IPS DF 4.7 (cell line): ENCODE measurements at regions not wholly inside any gene's neighbourhood (a gene's known extent, or its start where the extent isn't known, plus 50 kb on each side); places are given as distances from the start of the nearest gene placed in this dataset.
"Not testable (repeated sequence)": the region's sequence is repeated elsewhere in the genome, so short reads cannot be mapped to it uniquely, and the experiment has no call there.

Experiments
- DNase-seq: peaks from one replicate; pipeline ENCODE4 v3.0.0-alpha.2; 2013; ENCODE audit warnings: low spot score; ENCODE audit errors: extremely low read depth

GRCh38 chr16:59905606-59906005 is 1171.5 kb upstream of the GOT2 start:
- no peak for DNase-seq

DNA sequence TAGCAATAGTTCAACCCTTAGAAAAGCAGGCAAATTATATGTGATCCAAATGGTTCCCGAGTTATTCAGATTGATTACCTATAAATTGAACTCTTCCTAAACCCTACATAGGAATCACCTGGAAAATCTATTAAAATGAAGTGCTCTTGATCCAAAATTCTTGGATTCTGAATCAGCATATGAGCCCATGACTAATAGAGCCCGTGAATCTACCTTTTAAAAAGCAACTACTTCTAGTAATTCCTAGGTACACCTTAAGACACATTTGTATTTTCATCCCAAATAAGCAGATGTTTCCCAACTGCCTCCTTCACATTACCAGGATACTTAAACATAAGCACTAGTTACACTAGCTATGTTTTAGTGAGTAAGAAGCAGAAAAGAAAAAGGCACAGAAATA is 1171.0 kb upstream of the GOT2 start:
- no peak for DNase-seq

DNA sequence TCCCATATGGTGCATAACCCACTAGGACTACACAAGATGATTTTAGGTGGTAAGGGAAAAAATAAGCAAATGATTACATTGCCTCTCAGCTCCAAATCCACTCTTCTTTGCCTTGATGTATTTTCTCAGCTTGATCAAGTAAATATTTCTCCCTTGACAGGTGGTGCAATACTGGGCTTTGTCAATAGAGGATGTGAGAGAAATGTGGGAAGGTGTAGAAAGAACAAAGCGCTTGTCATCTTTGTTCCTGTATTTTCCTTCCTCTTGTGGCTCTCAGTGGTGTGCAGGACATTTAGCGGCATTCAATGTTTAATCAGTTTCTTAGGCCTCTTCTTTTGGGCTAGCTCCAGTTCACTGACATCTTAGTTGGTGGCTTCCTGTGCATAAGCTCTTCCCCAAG is 1165.8 kb upstream of the GOT2 start:
- no peak for DNase-seq

- no peak for DNase-seq
Measured at GRCh38 chr16:59892376-59892775, 1158.3 kb upstream of the GOT2 start.

GRCh38 chr16:59887856-59888255 is 1153.7 kb upstream of the GOT2 start:
- DNase-seq: no peak

DNA sequence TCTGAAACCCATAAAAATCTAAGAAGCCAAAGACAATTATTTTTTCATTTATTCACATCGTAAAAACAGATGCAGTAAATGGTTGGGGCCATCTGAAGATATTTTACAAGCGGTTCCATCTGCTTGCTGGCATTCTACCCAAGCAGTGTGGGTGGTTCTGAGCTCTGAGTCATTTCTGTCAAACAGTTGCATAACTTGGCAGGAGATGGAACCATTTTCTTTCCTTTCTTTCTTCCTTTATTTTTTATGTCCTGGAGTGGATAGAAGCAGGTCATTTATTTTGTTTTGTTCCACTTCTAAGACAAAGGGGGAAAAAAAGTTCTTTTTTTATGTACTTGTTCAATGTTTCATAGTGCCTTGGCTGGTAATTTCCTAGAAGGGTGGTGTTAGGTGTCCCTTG is 1151.9 kb upstream of the GOT2 start:
- no peak for DNase-seq

DNA sequence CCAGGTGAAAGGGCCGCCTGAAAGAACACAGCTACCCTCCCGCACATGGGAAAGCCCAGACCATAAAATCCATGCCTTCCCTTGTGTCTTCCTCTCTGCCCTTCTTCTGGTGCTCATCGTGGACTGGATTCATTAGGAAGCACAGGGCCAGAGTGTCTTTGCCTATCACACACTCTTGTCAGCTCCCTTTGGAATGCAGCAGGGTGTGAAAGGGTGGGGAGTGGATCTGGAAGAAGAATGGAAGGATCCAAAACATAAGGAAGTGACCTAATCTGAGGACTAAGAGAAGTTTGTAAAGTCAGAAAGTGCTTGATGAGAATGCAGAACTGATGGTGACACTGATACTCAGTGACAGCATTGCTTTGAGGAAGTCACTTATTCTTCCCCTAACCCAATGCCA is 1147.3 kb upstream of the GOT2 start:
- no peak for DNase-seq

GRCh38 chr16:59880611-59881010 is 1146.5 kb upstream of the GOT2 start:
- DNase-seq: no peak

GRCh38 chr16:59878999-59879398 is 1144.9 kb upstream of the GOT2 start:
- DNase-seq: no peak

DNA sequence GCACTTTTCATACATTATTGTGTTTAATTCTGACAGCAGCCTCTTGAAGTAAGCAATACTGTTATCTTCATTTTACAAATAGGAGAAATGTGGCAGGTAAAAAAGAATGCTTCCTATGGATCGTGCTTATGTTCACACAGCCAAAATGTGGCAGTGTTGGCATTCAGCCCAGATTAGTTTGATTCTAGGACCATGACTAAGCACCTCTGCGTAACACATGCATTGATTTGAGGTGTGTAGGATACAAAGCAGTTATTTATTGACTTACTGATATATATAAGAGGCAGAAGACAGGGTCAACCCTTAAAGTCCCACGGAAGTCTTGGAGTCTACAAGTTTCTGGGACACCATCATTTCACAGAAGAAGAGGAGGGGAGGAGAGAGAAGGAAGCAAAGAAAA is 1144.4 kb upstream of the GOT2 start:
- no peak for DNase-seq

DNA sequence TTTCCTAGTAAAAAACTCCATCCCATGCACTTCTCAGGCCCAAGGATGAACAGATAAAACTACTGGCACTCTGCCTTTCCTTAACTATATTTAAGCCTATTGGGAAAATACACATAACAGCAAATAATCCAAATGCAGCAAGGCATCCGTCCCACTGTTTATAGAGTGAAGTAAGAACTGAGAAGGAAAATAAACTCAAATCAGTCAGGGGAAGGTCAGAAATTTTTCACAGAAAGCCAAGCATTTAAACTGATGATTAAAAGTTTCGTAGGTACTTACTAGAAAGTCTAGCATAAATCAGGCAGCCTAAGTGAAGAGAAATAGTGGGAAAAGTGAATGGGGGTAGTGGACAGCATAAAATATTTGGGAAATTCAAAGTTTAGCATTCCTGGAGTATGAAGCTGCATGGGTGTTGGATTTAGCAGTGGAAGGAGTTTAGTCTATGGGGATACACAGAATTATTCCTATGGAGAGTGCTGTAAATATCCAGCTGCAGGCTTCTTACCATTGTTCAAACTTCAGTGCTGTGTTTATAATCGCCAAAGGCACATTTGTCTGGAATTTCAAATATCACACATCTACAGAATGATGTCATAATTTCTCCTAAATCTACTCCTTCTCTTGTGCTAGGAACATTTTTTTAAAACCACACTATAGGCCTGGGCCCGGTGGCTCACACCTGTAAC is 1131.0 kb upstream of the GOT2 start:
- no peak for DNase-seq

- no peak for DNase-seq
Measured at GRCh38 chr16:59859676-59860402, 1125.7 kb upstream of the GOT2 start.

DNA sequence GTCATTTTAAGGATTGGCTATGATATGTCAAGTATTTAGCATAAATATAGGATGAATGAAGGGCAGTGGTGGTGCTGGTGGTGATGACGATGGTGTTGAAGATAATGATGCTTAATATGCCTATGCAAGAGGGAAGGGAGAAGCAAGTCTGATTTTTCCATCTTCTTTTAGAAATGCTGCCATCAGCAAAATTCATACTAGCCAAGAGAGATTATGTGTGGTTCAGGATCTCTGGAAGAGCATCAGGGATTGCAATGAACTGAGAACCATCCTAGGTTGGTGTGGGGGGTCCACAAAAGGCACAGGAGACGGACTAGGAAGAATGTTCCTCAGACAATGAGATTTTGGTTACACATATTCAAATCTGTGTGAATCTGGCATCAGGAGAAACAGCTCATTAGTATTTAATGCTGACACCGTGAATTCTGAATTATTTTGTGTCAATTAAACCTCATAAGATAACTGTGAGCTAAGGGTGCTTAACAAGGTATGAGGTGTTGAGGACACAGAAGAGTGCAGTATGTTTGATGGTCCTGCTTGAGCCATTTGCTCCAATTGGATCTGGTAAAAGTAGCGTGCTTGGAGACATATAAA is 1120.8 kb upstream of the GOT2 start:
- no peak for DNase-seq

DNA sequence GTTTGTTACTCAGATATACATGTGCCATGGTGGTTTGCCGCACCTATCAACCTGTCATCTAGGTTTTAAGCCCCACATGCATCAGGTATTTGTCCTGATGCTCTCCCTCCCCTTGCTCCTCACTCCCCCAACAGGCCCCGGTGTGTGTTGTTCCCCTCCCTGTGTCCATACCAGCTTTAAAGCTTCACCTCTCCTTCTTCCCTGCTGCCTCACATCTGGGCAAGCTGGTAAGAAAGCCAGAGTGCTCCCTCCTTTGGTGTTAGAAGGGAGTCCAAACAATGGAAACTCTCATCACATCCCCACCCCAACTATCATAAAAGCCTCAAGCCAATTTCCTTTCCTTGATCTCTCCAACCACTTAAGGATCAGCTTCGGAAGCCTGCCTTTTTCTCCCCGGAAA is 1115.6 kb upstream of the GOT2 start:
- peak; percentile 25 for DNase-seq

- DNase-seq: no peak
Measured at GRCh38 chr16:59848296-59848695, 1114.2 kb upstream of the GOT2 start.

GRCh38 chr16:59840169-59840568 is 1106.1 kb upstream of the GOT2 start:
- no peak for DNase-seq

- no peak for DNase-seq
Measured at GRCh38 chr16:59826767-59827166, 1092.7 kb upstream of the GOT2 start.

DNA sequence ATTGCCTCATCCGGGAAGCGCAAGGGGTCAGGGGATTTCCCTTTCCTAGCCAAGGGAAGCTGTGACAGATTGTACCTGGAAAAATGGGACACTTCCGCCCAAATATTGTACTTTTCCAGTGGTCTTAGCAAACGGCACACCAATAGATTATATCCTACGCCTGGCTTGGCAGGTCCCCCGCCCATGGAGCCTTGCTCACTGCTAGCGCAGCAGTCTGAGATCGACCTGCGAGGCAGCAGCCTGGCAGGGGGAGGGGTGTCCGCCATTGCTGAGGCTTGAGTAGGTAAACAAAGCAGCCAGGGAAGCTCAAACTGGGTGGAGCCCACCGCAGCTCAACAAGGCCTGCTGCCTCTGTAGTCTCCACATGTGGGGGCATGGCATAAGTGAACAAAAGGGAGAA is 1075.4 kb upstream of the GOT2 start:
- not testable (repeated sequence) for DNase-seq

DNA sequence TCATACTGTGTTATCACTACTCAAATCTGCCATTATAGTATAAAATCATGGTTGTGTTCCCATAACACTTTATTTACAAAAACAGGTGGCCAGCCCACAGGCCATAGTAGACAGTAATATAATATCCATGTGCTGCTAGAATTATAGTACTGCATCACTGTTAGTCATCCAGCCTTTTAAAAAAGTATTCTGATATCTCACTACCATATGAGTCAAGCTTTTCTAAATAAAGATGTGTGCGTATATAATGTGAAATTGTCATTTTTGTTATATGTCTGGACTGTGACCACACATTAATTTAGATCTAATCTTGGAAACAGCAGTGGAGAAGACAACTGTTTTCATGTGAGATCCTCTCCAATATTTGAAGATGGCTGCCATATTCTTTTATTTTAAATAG is 1049.1 kb upstream of the GOT2 start:
- DNase-seq: no peak

- no peak for DNase-seq
Measured at GRCh38 chr16:59773330-59773729, 1039.2 kb upstream of the GOT2 start.

GRCh38 chr16:59759296-59759695 is 1025.2 kb upstream of the GOT2 start:
- no peak for DNase-seq

- DNase-seq: no peak
Measured at GRCh38 chr16:59758848-59759247, 1024.7 kb upstream of the GOT2 start.

DNA sequence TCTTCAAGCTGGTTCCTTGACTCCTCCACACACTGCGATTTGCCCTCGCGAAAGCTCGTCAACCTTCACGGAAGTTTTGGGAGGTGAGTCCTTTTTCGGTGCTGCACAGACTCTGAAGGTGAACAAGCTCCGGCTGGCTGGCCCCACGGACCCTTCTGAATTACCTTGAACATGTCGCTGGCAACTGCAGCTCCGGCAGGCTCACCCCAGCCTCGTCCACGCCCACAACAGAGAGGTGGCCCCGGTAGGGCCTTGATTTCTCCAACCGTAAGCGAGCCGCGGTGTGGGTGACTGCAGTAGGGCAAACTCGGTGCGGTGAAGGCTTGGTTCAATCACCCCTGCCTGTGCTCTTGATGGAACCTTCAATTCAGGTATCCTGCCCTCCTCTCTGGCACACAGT is 1020.7 kb upstream of the GOT2 start:
- no peak for DNase-seq
